SU-DHL-6 (cell line): ENCODE measurements at regions not wholly inside any gene's neighbourhood (a gene's known extent, or its start where the extent isn't known, plus 50 kb on each side); places are given as distances from the start of the nearest gene placed in this dataset.

Experiments used
- CTCF ChIP-seq: fragments of 200-600 bp; sonication (generic); IDR thresholded peaks from one replicate; pipeline ENCODE4 v1.5.1; 2017; ENCODE audit warnings: antibody characterized with exemption, mild to moderate bottlenecking, low read length, moderate library complexity; ENCODE audit not compliant: insufficient read depth, poor library complexity, severe bottlenecking
- EZH2phosphoT487 ChIP-seq: fragments of 200-600 bp; sonication (generic), shearing (Covaris generic); conservative IDR thresholded peaks from 2 replicates; pipeline ENCODE4 v1.6.1; 2018; ENCODE audit warnings: mild to moderate bottlenecking, antibody characterized with exemption, low read length, moderate library complexity, mixed read lengths

DNA sequence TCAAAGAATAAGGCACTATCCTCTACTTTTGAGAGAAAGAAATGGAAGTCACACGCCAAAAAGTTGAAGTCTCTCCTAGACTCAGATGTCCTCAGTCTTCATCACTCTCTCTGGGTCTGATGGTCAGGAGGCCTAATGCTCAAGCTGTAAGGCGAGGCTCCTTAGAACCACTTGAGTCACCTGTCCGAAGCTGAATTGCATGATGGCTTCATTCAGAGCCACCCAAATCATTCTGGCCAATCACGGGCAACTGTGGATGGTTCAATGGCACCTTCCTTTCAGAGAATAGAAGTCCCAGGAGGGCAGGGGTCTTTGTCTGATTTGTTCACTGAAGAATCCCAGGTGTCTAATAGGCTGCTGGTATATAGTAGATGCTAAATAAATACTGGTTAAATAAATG lies 63.9 kb upstream of the SMOX start:
- TF ChIP-seq CTCF (no peak), EZH2phosphoT487 (no peak)
